ENCODE measurements at regions not wholly inside any gene's neighbourhood (a gene's known extent, or its start where the extent isn't known, plus 50 kb on each side); places are given as distances from the start of the nearest gene placed in this dataset.
"Not testable (repeated sequence)": the region's sequence is repeated elsewhere in the genome, so short reads cannot be mapped to it uniquely, and the experiment has no call there.

DNA sequence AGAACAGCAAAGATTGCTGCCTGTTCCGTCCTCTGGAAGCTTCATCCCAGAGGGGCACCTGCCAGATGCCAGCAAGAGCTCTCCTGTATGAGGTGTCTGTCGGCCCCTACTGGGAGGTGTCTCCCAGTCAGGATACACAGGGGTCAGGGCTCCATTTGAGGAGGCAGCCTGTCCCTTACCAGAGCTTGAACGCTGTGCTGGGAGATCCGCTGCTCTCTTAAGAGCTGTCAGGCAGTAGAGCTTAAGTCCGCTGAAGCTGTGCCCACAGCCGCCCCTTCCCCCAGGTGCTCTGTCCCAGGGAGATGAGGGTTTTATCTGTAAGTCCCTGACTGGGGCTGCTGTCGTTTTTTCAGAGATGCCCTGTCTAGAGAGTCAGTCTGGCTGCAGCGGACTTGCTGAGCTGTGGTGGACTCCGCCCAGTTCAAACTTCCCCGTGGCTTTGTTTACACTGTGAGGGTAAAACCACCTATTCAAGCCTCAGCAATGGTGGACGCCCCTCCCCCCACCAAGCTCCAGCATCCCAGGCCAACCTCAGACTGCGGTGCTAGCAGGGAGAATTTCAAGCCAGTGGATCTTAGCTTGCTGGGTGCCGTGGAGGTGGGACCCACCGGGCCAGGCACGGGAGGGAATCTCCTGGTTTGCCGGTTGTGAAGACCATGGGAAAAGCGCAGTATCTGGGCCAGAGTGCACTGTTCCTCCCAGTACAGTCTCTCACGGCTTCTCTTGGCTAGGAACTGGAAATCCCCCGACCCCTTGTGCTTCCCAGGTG is 62.1 kb upstream of the FER start:
- TF ChIP-seq CTCF (IDR thresholded peaks at IDR 0.05; ENCODE audit: borderline replicate concordance, extremely low read depth, low read length, poor library complexity, severe bottlenecking); EZH2 (IDR thresholded peaks at IDR 0.05; ENCODE audit: borderline replicate concordance, low read depth, low read length, severe bottlenecking): not testable (repeated sequence)
